Upper lobe of left lung (tissue), 4 donors: ENCODE measurements at regions not wholly inside any gene's neighbourhood (a gene's known extent, or its start where the extent isn't known, plus 50 kb on each side); places are given as distances from the start of the nearest gene placed in this dataset.

Experiments
- CTCF ChIP-seq, 6 experiments: fragments of 450-650 bp in 4 of 6; fragments of 200-600 bp in 2 of 6; sonication (generic) in 2 of 6; IDR thresholded peaks; one replicate each; pipeline ENCODE4 v1.5.1; 2016 to 2019; ENCODE audit warnings: antibody characterized with exemption in 6 of 6
- POLR2A ChIP-seq, 4 donors: fragments of 450-650 bp; IDR thresholded peaks; one replicate each; pipeline ENCODE4 v1.5.1; 2016 to 2017; ENCODE audit warnings: antibody characterized with exemption in 4 of 4, mild to moderate bottlenecking in 2 of 4

GRCh38 chr1:81702079-81702715 is 98.5 kb upstream of the ADGRL2 start:
- no peak for TF ChIP-seq CTCF (IDR thresholded peaks at IDR 0.05)
- TF ChIP-seq POLR2A (IDR thresholded peaks at IDR 0.05), result no peak
